ENCODE measurements at regions not wholly inside any gene's neighbourhood (a gene's known extent, or its start where the extent isn't known, plus 50 kb on each side); places are given as distances from the start of the nearest gene placed in this dataset.

GRCh38 chr12:115895247-115895646 lies 382.2 kb downstream of the MED13L start:
- H3K4me2 ChIP-seq (replicated peaks; ENCODE audit: extremely low read depth, low read length, poor library complexity, severe bottlenecking), result no peak overlapping the region
- Mint-ChIP-seq H3K36me3 (no peaks in the 10 kb centered on the region), H3K27ac (no peak overlapping the region), H3K27me3 (ENCODE audit: low read depth in 3 of 3) (peaks cover 6 to 21% (median 11%) of the 10 kb centered on the region in 3 donors), H3K4me1 (no peaks in the 10 kb centered on the region), H3K9me3 (peaks cover 0 to 15% (median 2%) of the 10 kb centered on the region in 7 donors), H3K4me3 (no peak overlapping the region)
- peaks cover 0 to 2% of the 10 kb centered on the region in 2 donors for H3K27me3 ChIP-seq (ENCODE audit: control insufficient read depth in 2 of 2, insufficient read depth in 2 of 2, low read length in 2 of 2)
- H3K9me3 ChIP-seq (replicated peaks in 1 of 2; ENCODE audit: control insufficient read depth in 1 of 2, insufficient read depth in 1 of 2, low read length in 2 of 2), result peaks cover 0 to 5% of the 10 kb centered on the region in 2 donors
- H3K79me2 ChIP-seq (ENCODE audit: insufficient read depth, low read length), result no peaks in the 10 kb centered on the region
- intact Hi-C loops (cut with micrococcal nuclease), result no loop called here
- 100% methylated on average over 1 of the region's 1 CpG for WGBS (ENCODE audit: insufficient coverage)
- no peaks in the 10 kb centered on the region for H3K36me3 ChIP-seq (replicated peaks in 1 of 2; ENCODE audit: control insufficient read depth in 1 of 2, insufficient read depth in 2 of 2, low read length in 2 of 2)
- H3K4me1 ChIP-seq (ENCODE audit: control insufficient read depth in 1 of 2, insufficient read depth in 2 of 2, low read length in 2 of 2), result no peaks in the 10 kb centered on the region
- no peaks in the 10 kb centered on the region for H4K20me1 ChIP-seq (ENCODE audit: insufficient read depth, low read length)
- TF ChIP-seq, protein P1, sequence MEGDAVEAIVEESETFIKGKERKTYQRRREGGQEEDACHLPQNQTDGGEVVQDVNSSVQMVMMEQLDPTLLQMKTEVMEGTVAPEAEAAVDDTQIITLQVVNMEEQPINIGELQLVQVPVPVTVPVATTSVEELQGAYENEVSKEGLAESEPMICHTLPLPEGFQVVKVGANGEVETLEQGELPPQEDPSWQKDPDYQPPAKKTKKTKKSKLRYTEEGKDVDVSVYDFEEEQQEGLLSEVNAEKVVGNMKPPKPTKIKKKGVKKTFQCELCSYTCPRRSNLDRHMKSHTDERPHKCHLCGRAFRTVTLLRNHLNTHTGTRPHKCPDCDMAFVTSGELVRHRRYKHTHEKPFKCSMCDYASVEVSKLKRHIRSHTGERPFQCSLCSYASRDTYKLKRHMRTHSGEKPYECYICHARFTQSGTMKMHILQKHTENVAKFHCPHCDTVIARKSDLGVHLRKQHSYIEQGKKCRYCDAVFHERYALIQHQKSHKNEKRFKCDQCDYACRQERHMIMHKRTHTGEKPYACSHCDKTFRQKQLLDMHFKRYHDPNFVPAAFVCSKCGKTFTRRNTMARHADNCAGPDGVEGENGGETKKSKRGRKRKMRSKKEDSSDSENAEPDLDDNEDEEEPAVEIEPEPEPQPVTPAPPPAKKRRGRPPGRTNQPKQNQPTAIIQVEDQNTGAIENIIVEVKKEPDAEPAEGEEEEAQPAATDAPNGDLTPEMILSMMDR (IDR thresholded peaks at IDR 0.05), result peak; percentile 46
- no peak overlapping the region for H3K9ac ChIP-seq (ENCODE audit: insufficient read depth, low read length, poor library complexity, severe bottlenecking)
- no peak overlapping the region for H3K4me3 ChIP-seq (replicated peaks in 1 of 3; ENCODE audit: low read depth in 2 of 3, low read length in 3 of 3)
- no peak overlapping the region for H3K27ac ChIP-seq (ENCODE audit: low read depth in 1 of 2, low read length in 2 of 2)
- H2AFZ ChIP-seq (ENCODE audit: insufficient read depth, low read depth, low read length, poor library complexity, severe bottlenecking), result no peak overlapping the region
- DNase-seq, result no peak

- no peaks in the 10 kb centered on the region for H3K4me1 Mint-ChIP-seq
- Histone ChIP-seq H3K4me2 (replicated peaks; ENCODE audit: extremely low read depth, low read length, poor library complexity, severe bottlenecking) (no peak overlapping the region), H4K20me1 (ENCODE audit: insufficient read depth, low read length) (no peaks in the 10 kb centered on the region), H3K4me3 (replicated peaks in 1 of 3; ENCODE audit: low read depth in 2 of 3, low read length in 3 of 3) (no peak overlapping the region), H2AFZ (ENCODE audit: insufficient read depth, low read depth, low read length, poor library complexity, severe bottlenecking) (no peak overlapping the region), H3K79me2 (ENCODE audit: insufficient read depth, low read length) (no peaks in the 10 kb centered on the region), H3K27me3 (ENCODE audit: control insufficient read depth in 2 of 2, insufficient read depth in 2 of 2, low read length in 2 of 2) (peaks cover 0 to 2% of the 10 kb centered on the region in 2 donors), H3K27ac (ENCODE audit: low read depth in 1 of 2, low read length in 2 of 2) (no peak overlapping the region), H3K9me3 (replicated peaks in 1 of 2; ENCODE audit: control insufficient read depth in 1 of 2, insufficient read depth in 1 of 2, low read length in 2 of 2) (peaks cover 0 to 5% of the 10 kb centered on the region in 2 donors), H3K9ac (ENCODE audit: insufficient read depth, low read length, poor library complexity, severe bottlenecking) (no peak overlapping the region), H3K4me1 (ENCODE audit: control insufficient read depth in 1 of 2, insufficient read depth in 2 of 2, low read length in 2 of 2) (no peaks in the 10 kb centered on the region), H3K36me3 (replicated peaks in 1 of 2; ENCODE audit: control insufficient read depth in 1 of 2, insufficient read depth in 2 of 2, low read length in 2 of 2) (no peaks in the 10 kb centered on the region)
- no peaks in the 10 kb centered on the region for H3K36me3 Mint-ChIP-seq
- peaks cover 0 to 15% (median 2%) of the 10 kb centered on the region in 7 donors for H3K9me3 Mint-ChIP-seq
- DNase-seq, result no peak
- intact Hi-C loops (cut with micrococcal nuclease), result no loop called here
- H3K27me3 Mint-ChIP-seq (ENCODE audit: low read depth in 3 of 3), result peaks cover 6 to 26% (median 13%) of the 10 kb centered on the region in 3 donors
- 60% methylated on average over 1 of the region's 6 CpGs for WGBS (ENCODE audit: insufficient coverage)
- TF ChIP-seq, protein P1 (IDR thresholded peaks at IDR 0.05), result no peak
- no peak overlapping the region for H3K4me3 Mint-ChIP-seq
- H3K27ac Mint-ChIP-seq, result peak overlapping the region in 1 of 7 donors; percentile 24
Observed at GRCh38 chr12:115891556-115892164, 385.8 kb downstream of the MED13L start.
